LNCaP clone FGC (cell line): ENCODE measurements at regions not wholly inside any gene's neighbourhood (a gene's known extent, or its start where the extent isn't known, plus 50 kb on each side); places are given as distances from the start of the nearest gene placed in this dataset.

Source experiments
- DNase-seq: peaks from one replicate; pipeline ENCODE4 v3.0.0-alpha.2; 2011; ENCODE audit warnings: low read depth
- H3K4me3 ChIP-seq: 2 replicates; pipeline ENCODE4 v1.5.1; 2011; ENCODE audit warnings: mild to moderate bottlenecking, low read depth, low read length, control low read depth
- CTCF ChIP-seq: IDR thresholded peaks from 2 replicates; pipeline ENCODE4 v1.5.1; 2012; ENCODE audit warnings: mild to moderate bottlenecking; ENCODE audit not compliant: control insufficient read depth, insufficient read depth; ENCODE audit errors: extremely low read depth

- no peak for DNase-seq
- H3K4me3 ChIP-seq = no peak overlapping the region
- TF ChIP-seq CTCF = no peak
Observed at GRCh38 chr14:66039495-66039894, 446.7 kb upstream of the CCDC196 start.

- H3K4me3 ChIP-seq = no peak overlapping the region
Observed at GRCh38 chr14:66041582-66041981, 444.6 kb upstream of the CCDC196 start.

GRCh38 chr14:66043921-66044320, 442.2 kb upstream of the CCDC196 start:
- no peak overlapping the region for H3K4me3 ChIP-seq
- no peak for DNase-seq
- no peak for TF ChIP-seq CTCF

More at GRCh38 chr14:66041582-66041981, 444.6 kb upstream of the CCDC196 start:
- no peak for TF ChIP-seq CTCF
- DNase-seq = no peak

DNA sequence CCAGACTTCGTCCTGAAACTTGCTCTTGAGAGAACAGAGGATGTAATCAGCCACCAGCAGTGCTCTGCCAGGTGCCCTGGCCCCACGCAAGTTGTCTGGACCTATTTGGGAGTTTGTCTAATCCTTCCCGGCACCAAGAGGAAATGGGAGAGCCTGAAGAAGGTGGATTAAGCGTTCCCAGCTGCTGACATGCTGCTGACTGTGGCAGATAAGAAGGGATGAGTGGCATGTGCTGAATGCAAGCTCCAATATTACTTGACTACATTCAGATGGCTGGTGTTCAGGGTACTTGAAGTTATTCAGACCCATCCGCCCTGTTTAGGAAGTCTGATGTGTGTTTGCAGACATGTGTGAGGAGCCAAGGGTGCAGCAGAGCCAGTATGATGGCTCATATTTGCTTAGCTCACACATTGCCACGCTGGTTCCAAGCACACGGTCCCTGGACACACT, 440.6 kb upstream of the CCDC196 start:
- no peak overlapping the region for H3K4me3 ChIP-seq
- TF ChIP-seq CTCF = no peak
- no peak for DNase-seq

DNA sequence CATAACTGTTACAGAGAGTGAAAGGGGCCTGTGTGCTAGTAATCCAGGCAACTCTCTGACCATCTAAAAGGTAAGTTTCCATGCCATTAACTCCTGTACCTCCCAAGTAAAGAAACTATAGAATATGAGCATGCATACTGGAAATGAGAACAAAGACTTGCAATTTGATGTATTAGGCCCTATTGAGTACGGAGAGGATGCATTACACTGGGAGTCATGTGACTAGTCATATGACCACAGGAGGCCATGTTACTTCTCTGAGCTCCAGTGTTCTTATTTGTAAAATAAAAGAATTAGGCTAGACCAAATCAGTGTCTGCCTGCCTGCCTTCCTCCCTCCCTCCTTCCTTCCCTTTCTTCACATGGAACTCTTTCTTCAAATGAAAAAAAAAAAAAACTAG, 440.1 kb upstream of the CCDC196 start:
- no peak overlapping the region for H3K4me3 ChIP-seq
- DNase-seq = no peak
- no peak for TF ChIP-seq CTCF

DNA sequence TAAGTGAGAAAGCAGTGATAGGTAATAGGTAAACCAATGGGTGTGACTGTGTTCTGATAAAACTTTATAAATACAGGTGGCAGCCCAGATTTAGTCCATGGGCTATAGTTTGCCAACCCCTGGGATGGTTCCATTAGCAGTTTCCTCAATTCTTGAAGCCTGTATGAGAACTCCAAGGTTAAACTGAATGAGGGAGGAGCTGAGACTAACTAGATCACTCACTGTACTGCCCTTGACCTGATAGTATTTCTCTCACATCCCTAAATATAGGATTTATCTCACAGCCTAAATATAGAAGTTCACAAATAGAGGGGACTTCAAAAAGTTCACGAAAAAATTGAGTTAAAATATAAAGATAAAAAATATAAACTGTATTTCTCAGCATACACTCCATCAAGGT, 439.6 kb upstream of the CCDC196 start:
- no peak overlapping the region for H3K4me3 ChIP-seq
- TF ChIP-seq CTCF = no peak
- no peak for DNase-seq

- H3K4me3 ChIP-seq = no peak overlapping the region
- no peak for TF ChIP-seq CTCF
- no peak for DNase-seq
Observed at GRCh38 chr14:66056268-66056907, 429.8 kb upstream of the CCDC196 start.
